H1 (cell line): ENCODE measurements at regions not wholly inside any gene's neighbourhood (a gene's known extent, or its start where the extent isn't known, plus 50 kb on each side); places are given as distances from the start of the nearest gene placed in this dataset.

Source experiments
- CTCF ChIA-PET: fragments of 300-600 bp; sonication (Branson Sonifier 250); formaldehyde crosslinking; loops from one replicate; lab custom pipeline; 2021; ENCODE audit not compliant: partially characterized antibody; lab: Charles Lee
- POLR2A ChIA-PET: fragments of 300-600 bp; sonication (Branson Sonifier 250); formaldehyde crosslinking; loops from one replicate; lab custom pipeline; 2021; ENCODE audit warnings: inconsistent platforms; ENCODE audit not compliant: partially characterized antibody; lab: Charles Lee
- DNase-seq, 2 experiments: peaks; one replicate each; pipeline versions ENCODE4 v3.0.0 to v3.0.0-alpha.2; 2010 to 2022; ENCODE audit warnings: low spot score in 2 of 2, low read depth in 1 of 2, mixed read lengths in 1 of 2
- FAIRE-seq: peaks from 2 replicates; lab custom pipeline; 2011; peaks lifted over from hg19 to GRCh38; lab: Jason Lieb, UNC
- H2AFZ ChIP-seq: 2 replicates; pipeline ENCODE4 v1.8.1; 2012; ENCODE audit warnings: low read length, inconsistent platforms
- H2AK5ac ChIP-seq: 2 replicates; pipeline ENCODE4 v1.6.1; 2013; ENCODE audit warnings: low read depth, low read length
- H2BK120ac ChIP-seq: replicated peaks from 2 replicates; pipeline ENCODE3; 2013; ENCODE audit warnings: low read depth, low read length, inconsistent platforms
- H2BK12ac ChIP-seq: 2 replicates; pipeline ENCODE4 v1.6.1; 2013; ENCODE audit warnings: low read depth, low read length
- H2BK15ac ChIP-seq: 2 replicates; pipeline ENCODE4 v1.6.1; 2013; ENCODE audit warnings: low read length
- H2BK20ac ChIP-seq: 2 replicates; pipeline ENCODE4 v1.6.1; 2013; ENCODE audit warnings: low read length
- H2BK5ac ChIP-seq: 2 replicates; pipeline ENCODE4 v1.6.1; 2013; ENCODE audit warnings: low read depth, low read length
- H3K14ac ChIP-seq: 2 replicates; pipeline ENCODE4 v1.6.1; 2013; ENCODE audit warnings: inconsistent platforms; ENCODE audit not compliant: insufficient read length
- H3K18ac ChIP-seq: 2 replicates; pipeline ENCODE4 v1.6.1; 2013; ENCODE audit warnings: low read length; ENCODE audit errors: extremely low read depth
- H3K23ac ChIP-seq: 2 replicates; pipeline ENCODE4 v1.6.1; 2013; ENCODE audit warnings: inconsistent platforms; ENCODE audit not compliant: insufficient read length
- H3K23me2 ChIP-seq: 2 replicates; pipeline ENCODE4 v1.6.1; 2013; ENCODE audit warnings: low read depth, low read length
- H3K27ac ChIP-seq: 2 replicates; pipeline ENCODE4 v1.6.1; 2011; ENCODE audit warnings: low read depth, low read length, inconsistent platforms
- H3K27me3 ChIP-seq, 4 experiments: replicated peaks in 1 of 4; 1 replicate in 1 of 4; 2 replicates in 3 of 4; pipeline versions ENCODE4 v1.6.1 to v1.8.1; 2011 to 2013; ENCODE audit warnings: low read length in 3 of 4, mild to moderate bottlenecking in 3 of 4, inconsistent platforms in 2 of 4, mixed read lengths in 2 of 4, moderate library complexity in 1 of 4; ENCODE audit not compliant: control insufficient read depth in 3 of 4, insufficient read depth in 3 of 4; ENCODE audit errors: extremely low read depth in 1 of 4
- H3K36me3 ChIP-seq, 4 experiments: 2 replicates each; pipeline versions ENCODE4 v1.6.1 to v1.8.1; 2011 to 2013; ENCODE audit warnings: mild to moderate bottlenecking in 4 of 4, low read length in 3 of 4, moderate library complexity in 2 of 4, control low read depth in 1 of 4, inconsistent platforms in 1 of 4; ENCODE audit not compliant: insufficient read depth in 4 of 4, control insufficient read depth in 2 of 4
- H3K4ac ChIP-seq: replicated peaks from 2 replicates; pipeline ENCODE3; 2013; ENCODE audit warnings: low read length, low read depth, mixed read lengths, inconsistent platforms; ENCODE audit not compliant: insufficient read length
- H3K4me1 ChIP-seq, 4 experiments: replicated peaks in 1 of 4; 1 replicate in 1 of 4; 2 replicates in 3 of 4; pipeline versions ENCODE4 v1.6.1 to v1.8.1; 2011 to 2013; ENCODE audit warnings: low read length in 3 of 4, inconsistent platforms in 2 of 4, mixed read lengths in 1 of 4; ENCODE audit not compliant: insufficient read depth in 4 of 4, control insufficient read depth in 3 of 4
- H3K4me2 ChIP-seq, 2 experiments: 2 replicates each; pipeline versions ENCODE4 v1.6.1 to v1.8.1; 2011 to 2013; ENCODE audit warnings: low read depth in 2 of 2, low read length in 2 of 2, control low read depth in 1 of 2, inconsistent platforms in 1 of 2, mild to moderate bottlenecking in 1 of 2; ENCODE audit not compliant: insufficient read depth in 1 of 2
- H3K4me3 ChIP-seq, 4 experiments: fragments of 200-600, 300-600 bp in 1 of 4; sonication (generic), shearing (Covaris generic), sonication (Bioruptor Twin) in 1 of 4; 2 replicates each; pipeline versions ENCODE4 v1.5.1 to v1.8.1; 2011 to 2016; ENCODE audit warnings: low read length in 4 of 4, low read depth in 3 of 4, control low read depth in 2 of 4, inconsistent platforms in 2 of 4, mild to moderate bottlenecking in 2 of 4, mixed read lengths in 1 of 4, moderate library complexity in 1 of 4; ENCODE audit not compliant: insufficient read depth in 2 of 4; ENCODE audit errors: extremely low read depth in 1 of 4
- H3K56ac ChIP-seq: replicated peaks from 2 replicates; pipeline ENCODE3; 2013; ENCODE audit warnings: low read depth, mild to moderate bottlenecking, mixed read lengths, low read length, inconsistent platforms; ENCODE audit not compliant: insufficient read length
- H3K79me1 ChIP-seq: 2 replicates; pipeline ENCODE4 v1.6.1; 2013; ENCODE audit warnings: low read depth, low read length, control low read depth
- H3K79me2 ChIP-seq, 2 experiments: 2 replicates each; pipeline versions ENCODE4 v1.6.1 to v1.8.1; 2012 to 2013; ENCODE audit warnings: low read length in 2 of 2, mild to moderate bottlenecking in 2 of 2, inconsistent platforms in 1 of 2; ENCODE audit not compliant: insufficient read depth in 2 of 2, control insufficient read depth in 1 of 2
- H3K9ac ChIP-seq, 4 experiments: replicated peaks in 1 of 4; 1 replicate in 1 of 4; 2 replicates in 3 of 4; pipeline versions ENCODE4 v1.6.1 to v1.8.1; 2011 to 2013; ENCODE audit warnings: low read depth in 3 of 4, low read length in 3 of 4, control low read depth in 2 of 4, mild to moderate bottlenecking in 2 of 4, moderate library complexity in 2 of 4, inconsistent platforms in 1 of 4; ENCODE audit errors: extremely low read depth in 1 of 4
- H3K9me3 ChIP-seq, 2 experiments: 2 replicates each; pipeline versions ENCODE4 v1.6.1 to v1.8.1; 2012 to 2013; ENCODE audit warnings: mild to moderate bottlenecking in 2 of 2, moderate library complexity in 2 of 2, control low read depth in 1 of 2, inconsistent platforms in 1 of 2, low read depth in 1 of 2, low read length in 1 of 2, mixed read lengths in 1 of 2; ENCODE audit not compliant: insufficient read depth in 2 of 2
- H4K20me1 ChIP-seq, 2 experiments: replicated peaks in 1 of 2; 2 replicates each; pipeline versions ENCODE3 to v1.8.1; 2011 to 2013; ENCODE audit warnings: inconsistent platforms in 2 of 2, low read length in 2 of 2, mild to moderate bottlenecking in 1 of 2; ENCODE audit not compliant: insufficient read depth in 2 of 2, control insufficient read depth in 1 of 2
- H4K5ac ChIP-seq: 2 replicates; pipeline ENCODE4 v1.6.1; 2013; ENCODE audit warnings: low read length, low read depth, mixed read lengths, inconsistent platforms; ENCODE audit not compliant: insufficient read length
- H4K8ac ChIP-seq: 2 replicates; pipeline ENCODE4 v1.8.0; 2013; ENCODE audit warnings: mild to moderate bottlenecking, moderate library complexity, low read length, inconsistent platforms; ENCODE audit not compliant: insufficient read depth; ENCODE audit errors: extremely low read depth
- H4K91ac ChIP-seq: replicated peaks from 2 replicates; pipeline ENCODE3; 2013; ENCODE audit warnings: low read length, mixed read lengths, inconsistent platforms; ENCODE audit not compliant: insufficient read length
- ASH2L ChIP-seq: fragments of 200-600, 300-600 bp; sonication (generic); IDR thresholded peaks from one replicate; pipeline ENCODE4 v1.7.1; 2017; ENCODE audit warnings: low read length
- BRCA1 ChIP-seq: IDR thresholded peaks from 2 replicates; pipeline ENCODE4 v1.6.1; 2012; ENCODE audit warnings: low read depth, low read length, improper control_type of control experiment
- CBX5 ChIP-seq: fragments of 300-800, 300-1000 bp; sonication (generic); IDR thresholded peaks from 2 replicates; pipeline ENCODE4 v1.7.1; 2016; ENCODE audit warnings: antibody characterized with exemption, low read length, low read depth
- EP300 ChIP-seq, 2 experiments: IDR thresholded peaks; 1 replicate in 1 of 2; 2 replicates in 1 of 2; pipeline ENCODE4 v1.6.1; 2011 to 2012; ENCODE audit warnings: low read depth in 2 of 2, low read length in 2 of 2, mild to moderate bottlenecking in 2 of 2, borderline replicate concordance in 1 of 2, inconsistent platforms in 1 of 2, moderate library complexity in 1 of 2
- PHF8 ChIP-seq: fragments of 200-600 bp; sonication (generic); conservative IDR thresholded peaks from 2 replicates; pipeline ENCODE4 v1.7.1; 2012; ENCODE audit warnings: low read depth, mild to moderate bottlenecking, inconsistent platforms, low read length, moderate library complexity
- POLR2A ChIP-seq, 2 experiments: IDR thresholded peaks; 1 replicate in 1 of 2; 2 replicates in 1 of 2; pipeline ENCODE4 v1.6.1; 2011; ENCODE audit warnings: low read depth in 2 of 2, low read length in 2 of 2, mild to moderate bottlenecking in 2 of 2; ENCODE audit errors: control extremely low read depth in 1 of 2
- POLR2AphosphoS5 ChIP-seq: IDR thresholded peaks from 2 replicates; pipeline ENCODE4 v1.6.1; 2011; ENCODE audit warnings: low read depth, low read length
- SIX5 ChIP-seq: IDR thresholded peaks from 2 replicates; pipeline ENCODE4 v1.6.1; 2011; ENCODE audit warnings: mild to moderate bottlenecking, low read depth, low read length
- SP1 ChIP-seq: IDR thresholded peaks from 2 replicates; pipeline ENCODE4 v1.6.1; 2011; ENCODE audit warnings: low read depth, low read length
- SP2 ChIP-seq: IDR thresholded peaks from 2 replicates; pipeline ENCODE4 v1.6.1; 2012; ENCODE audit warnings: mild to moderate bottlenecking, low read length, inconsistent platforms
- SP4 ChIP-seq: IDR thresholded peaks from 2 replicates; pipeline ENCODE4 v1.6.1; 2012; ENCODE audit warnings: low read length, inconsistent platforms
- TEAD4 ChIP-seq: IDR thresholded peaks from 2 replicates; pipeline ENCODE4 v1.6.1; 2012; ENCODE audit warnings: low read depth, low read length, inconsistent platforms, mixed read lengths
- WGBS, 2 experiments: shearing (Covaris generic) in 1 of 2; methylation state at CpG; one replicate each; pipeline versions ENCODE4 v1.1.6 to v1.1.7; 2013 to 2015; ENCODE audit warnings: low lambda C conversion rate in 2 of 2, mixed read lengths in 2 of 2, inconsistent platforms in 1 of 2, low coverage in 1 of 2, missing lambda C conversion rate in 1 of 2; ENCODE audit not compliant: insufficient replicate concordance in 2 of 2, insufficient coverage in 1 of 2, insufficient read length in 1 of 2; ENCODE audit errors: extremely low coverage in 1 of 2, missing lambda C conversion rate in 1 of 2; 5-methylcytosine and 5-hydroxymethylcytosine counted together
- TF ChIP-seq, protein P1 (sequence below), 3 experiments: IDR thresholded peaks; 1 replicate in 2 of 3; 2 replicates in 1 of 3; pipeline versions ENCODE4 v1.5.1 to v1.6.1; 2011; ENCODE audit warnings: low read length in 3 of 3, mild to moderate bottlenecking in 3 of 3, inconsistent platforms in 2 of 3, low read depth in 1 of 3, moderate library complexity in 1 of 3; ENCODE audit not compliant: insufficient read depth in 1 of 3; ENCODE audit errors: control extremely low read depth in 1 of 3
- TF ChIP-seq, protein P2 (sequence below): IDR thresholded peaks from 2 replicates; pipeline ENCODE4 v1.6.1; 2012; ENCODE audit warnings: inconsistent platforms

DNA sequence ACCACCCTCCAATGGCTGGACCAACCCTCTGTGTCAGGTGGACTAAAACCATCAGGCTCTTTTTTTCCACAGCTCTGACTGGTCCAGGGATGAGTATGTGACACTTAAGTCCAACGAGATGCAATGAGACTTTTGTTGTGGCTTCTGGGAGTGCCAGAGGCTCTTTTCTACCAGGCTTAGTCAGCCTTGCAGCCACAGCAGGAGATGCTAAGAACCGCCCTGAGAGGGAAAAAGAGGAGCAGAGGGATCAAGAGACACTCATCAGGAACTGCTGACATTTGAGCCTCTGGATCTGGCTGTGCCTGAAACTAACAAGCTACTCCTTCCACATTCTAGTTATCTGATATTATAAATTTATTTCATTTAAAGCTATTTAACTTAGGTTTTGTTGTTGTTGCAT is 270.9 kb upstream of the SULF2 start:
- DNase-seq: no peak
- H3K79me2 ChIP-seq: no peaks in the 10 kb centered on the region
- no peaks in the 10 kb centered on the region for H3K27me3 ChIP-seq
- H2BK20ac ChIP-seq: no peak overlapping the region
- no peak for FAIRE-seq
- no peak overlapping the region for H2AFZ ChIP-seq
- no peak overlapping the region for H3K14ac ChIP-seq
- no peak overlapping the region for H3K4me2 ChIP-seq
- no peaks in the 10 kb centered on the region for H4K20me1 ChIP-seq
- H2BK15ac ChIP-seq: no peak overlapping the region
- H3K79me1 ChIP-seq: no peaks in the 10 kb centered on the region
- no peak overlapping the region for H4K91ac ChIP-seq
- no peak overlapping the region for H2AK5ac ChIP-seq
- 84% methylated on average over 2 of the region's 2 CpGs; no CpG with 5 or more reads in 1 of the 2 experiments for WGBS, 2 experiments
- no peak overlapping the region for H3K4ac ChIP-seq
- H3K23ac ChIP-seq: no peak overlapping the region
- no peaks in the 10 kb centered on the region for H3K23me2 ChIP-seq
- peaks cover 15 to 27% of the 10 kb centered on the region in 2 experiments for H3K9me3 ChIP-seq
- peaks cover 0 to 3% (median 0%) of the 10 kb centered on the region in 4 experiments; a peak in 1 of 8 replicates for H3K36me3 ChIP-seq
- H2BK12ac ChIP-seq: no peak overlapping the region
- no peak overlapping the region for H2BK5ac ChIP-seq
- POLR2A ChIA-PET: no interaction called here
- H2BK120ac ChIP-seq: no peak overlapping the region
- no peaks in the 10 kb centered on the region for H3K4me1 ChIP-seq
- H3K27ac ChIP-seq: no peak overlapping the region
- no peak overlapping the region for H3K4me3 ChIP-seq
- H3K56ac ChIP-seq: no peak overlapping the region
- CTCF ChIA-PET: interaction anchor here (0.5 to 1.0 kb wide), 3 partner anchors 28 to 270 kb away, joined by 3 read pairs; no protein-coding TSS in a partner anchor
- no peak overlapping the region for H3K18ac ChIP-seq
- H3K9ac ChIP-seq: no peak overlapping the region
- H4K8ac ChIP-seq: no peak overlapping the region
- no peak overlapping the region for H4K5ac ChIP-seq
- TF ChIP-seq, protein P1, sequence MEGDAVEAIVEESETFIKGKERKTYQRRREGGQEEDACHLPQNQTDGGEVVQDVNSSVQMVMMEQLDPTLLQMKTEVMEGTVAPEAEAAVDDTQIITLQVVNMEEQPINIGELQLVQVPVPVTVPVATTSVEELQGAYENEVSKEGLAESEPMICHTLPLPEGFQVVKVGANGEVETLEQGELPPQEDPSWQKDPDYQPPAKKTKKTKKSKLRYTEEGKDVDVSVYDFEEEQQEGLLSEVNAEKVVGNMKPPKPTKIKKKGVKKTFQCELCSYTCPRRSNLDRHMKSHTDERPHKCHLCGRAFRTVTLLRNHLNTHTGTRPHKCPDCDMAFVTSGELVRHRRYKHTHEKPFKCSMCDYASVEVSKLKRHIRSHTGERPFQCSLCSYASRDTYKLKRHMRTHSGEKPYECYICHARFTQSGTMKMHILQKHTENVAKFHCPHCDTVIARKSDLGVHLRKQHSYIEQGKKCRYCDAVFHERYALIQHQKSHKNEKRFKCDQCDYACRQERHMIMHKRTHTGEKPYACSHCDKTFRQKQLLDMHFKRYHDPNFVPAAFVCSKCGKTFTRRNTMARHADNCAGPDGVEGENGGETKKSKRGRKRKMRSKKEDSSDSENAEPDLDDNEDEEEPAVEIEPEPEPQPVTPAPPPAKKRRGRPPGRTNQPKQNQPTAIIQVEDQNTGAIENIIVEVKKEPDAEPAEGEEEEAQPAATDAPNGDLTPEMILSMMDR (IDR thresholded peaks at IDR 0.05; ENCODE audit: control extremely low read depth in 1 of 3, insufficient read depth in 1 of 3, low read depth in 1 of 3, low read length in 3 of 3): no peak
- TF ChIP-seq POLR2A (IDR thresholded peaks at IDR 0.05; ENCODE audit: control extremely low read depth in 1 of 2, low read depth in 2 of 2, low read length in 2 of 2) (no peak), POLR2AphosphoS5 (no peak), BRCA1 (no peak), TEAD4 (no peak), SP4 (no peak), ASH2L (no peak), PHF8 (no peak), SIX5 (no peak), CBX5 (no peak), EP300 (IDR thresholded peaks at IDR 0.05; ENCODE audit: borderline replicate concordance in 1 of 2, low read depth in 2 of 2, low read length in 2 of 2) (no peak), SP2 (no peak), SP1 (no peak)
- TF ChIP-seq, protein P2, sequence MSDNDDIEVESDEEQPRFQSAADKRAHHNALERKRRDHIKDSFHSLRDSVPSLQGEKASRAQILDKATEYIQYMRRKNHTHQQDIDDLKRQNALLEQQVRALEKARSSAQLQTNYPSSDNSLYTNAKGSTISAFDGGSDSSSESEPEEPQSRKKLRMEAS: no peak
